ENCODE measurements at regions not wholly inside any gene's neighbourhood (a gene's known extent, or its start where the extent isn't known, plus 50 kb on each side); places are given as distances from the start of the nearest gene placed in this dataset.
"Not testable (repeated sequence)": the region's sequence is repeated elsewhere in the genome, so short reads cannot be mapped to it uniquely, and the experiment has no call there.

GRCh38 chr18:1732143-1732542 is 827.5 kb downstream of the ADCYAP1 start:
- no peak for DNase-seq

DNA sequence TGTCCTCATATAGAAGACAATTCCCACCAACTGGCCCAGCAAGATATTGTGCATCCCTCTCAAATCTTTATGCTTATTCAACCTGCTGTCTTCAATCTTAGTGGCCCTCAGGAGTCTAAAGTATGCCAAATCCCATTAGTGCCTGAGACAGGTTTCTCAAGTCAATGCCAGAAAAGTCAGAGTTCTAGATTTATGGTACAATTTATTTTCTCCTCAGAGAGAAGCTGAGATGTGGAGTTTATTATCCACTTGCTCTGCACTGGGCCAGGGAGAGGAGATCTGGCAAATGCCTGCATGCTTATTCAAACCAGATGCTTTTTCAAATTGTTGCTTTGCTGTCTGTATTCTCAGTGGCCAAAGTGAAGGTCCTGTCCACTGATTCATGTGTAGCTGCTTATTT is 825.2 kb downstream of the METTL4 start:
- DNase-seq: no peak

DNA sequence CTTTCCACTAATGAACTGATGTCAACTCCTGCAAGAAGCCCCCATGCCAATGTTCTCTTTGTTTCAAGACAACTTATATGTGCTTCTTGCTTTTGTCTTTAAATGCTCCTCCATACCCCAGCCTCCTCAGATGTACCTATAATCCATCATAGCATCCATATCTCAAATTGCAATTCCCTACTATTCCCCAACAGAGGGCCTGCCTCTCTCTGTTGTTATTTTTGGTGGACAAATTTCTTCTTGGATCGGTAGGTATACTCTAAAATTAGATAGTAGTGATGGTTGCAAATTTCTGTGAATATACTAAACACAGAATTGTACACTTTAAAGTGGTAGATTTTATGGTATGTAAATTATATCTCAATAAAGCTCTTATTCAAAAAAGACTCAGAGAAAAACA is 820.1 kb downstream of the METTL4 start:
- peak in 1 of 2 experiments; percentile 4 for DNase-seq

- DNase-seq: no peak
These were observed 810.4 kb downstream of the METTL4 start for GRCh38 chr18:1760901-1761300.

- no peak for DNase-seq
These were observed 797.0 kb downstream of the METTL4 start for GRCh38 chr18:1774261-1774660.

DNA sequence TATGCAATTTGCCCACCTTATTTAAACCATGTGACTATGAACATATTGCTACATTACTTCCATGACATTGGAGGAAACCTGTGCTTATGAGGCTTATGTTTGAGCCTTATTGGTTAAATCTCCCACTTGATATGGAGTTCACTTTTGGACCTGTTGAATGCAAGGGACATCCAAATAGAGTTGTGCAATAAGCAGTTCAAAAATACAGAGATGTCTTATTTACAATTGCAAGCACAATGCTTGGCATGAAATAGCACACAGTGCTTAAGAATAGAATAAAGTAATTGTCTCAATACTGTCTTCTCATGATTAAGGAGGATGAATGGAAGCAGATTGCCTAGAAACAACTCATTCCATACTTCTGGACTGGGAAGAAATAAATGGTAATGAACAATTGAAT is 793.5 kb downstream of the METTL4 start:
- DNase-seq: no peak

DNA sequence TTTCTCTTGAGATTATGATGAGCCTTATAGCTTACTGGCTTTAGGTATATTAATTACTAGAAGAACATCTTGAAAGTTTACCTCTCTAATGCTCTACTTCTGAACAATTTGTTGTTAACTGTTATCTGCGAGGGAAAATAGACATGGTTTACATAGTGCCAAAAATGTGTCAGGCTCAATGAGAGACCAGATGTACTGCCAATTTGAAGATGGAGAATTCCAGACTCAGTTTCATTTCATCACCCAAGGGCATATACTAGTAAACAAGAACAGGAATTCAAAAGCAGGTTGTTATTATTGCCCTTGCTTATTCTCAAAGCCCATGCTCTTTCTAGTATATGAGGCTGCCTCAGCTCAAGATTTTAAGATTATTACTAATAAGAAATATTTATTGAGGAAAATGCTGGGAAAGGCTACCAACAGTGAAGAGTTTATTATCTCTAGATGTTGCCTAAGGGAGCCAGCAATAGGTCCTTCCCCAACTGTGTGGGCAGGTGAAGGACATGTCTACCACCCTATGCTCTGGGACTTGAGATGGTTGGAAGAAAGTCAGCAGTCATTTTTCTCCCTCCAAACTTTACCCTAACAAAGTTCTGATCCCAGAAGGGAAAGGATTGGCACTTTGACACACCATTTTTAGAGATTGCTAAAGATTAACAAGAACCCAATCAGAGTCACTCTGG is 792.7 kb downstream of the METTL4 start:
- no peak for DNase-seq

DNA sequence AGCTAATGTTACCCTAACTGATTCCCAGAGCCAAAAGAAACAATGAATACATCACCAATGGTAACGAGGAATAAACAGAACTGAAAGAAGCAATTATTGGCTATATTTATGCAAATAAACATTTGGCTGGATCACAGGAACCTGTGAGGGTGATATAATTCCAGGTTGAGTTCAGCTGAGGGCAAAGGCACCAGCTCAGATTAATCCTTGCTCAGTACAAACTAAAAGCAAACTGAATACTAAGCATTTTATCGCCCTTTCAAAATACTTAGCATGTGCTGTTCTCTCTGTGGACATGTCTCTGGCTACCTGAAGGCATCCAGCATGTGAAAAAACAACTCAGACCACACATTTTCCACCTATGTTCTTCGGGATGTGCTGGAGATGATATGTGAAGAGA is 791.7 kb downstream of the METTL4 start:
- DNase-seq: no peak

DNA sequence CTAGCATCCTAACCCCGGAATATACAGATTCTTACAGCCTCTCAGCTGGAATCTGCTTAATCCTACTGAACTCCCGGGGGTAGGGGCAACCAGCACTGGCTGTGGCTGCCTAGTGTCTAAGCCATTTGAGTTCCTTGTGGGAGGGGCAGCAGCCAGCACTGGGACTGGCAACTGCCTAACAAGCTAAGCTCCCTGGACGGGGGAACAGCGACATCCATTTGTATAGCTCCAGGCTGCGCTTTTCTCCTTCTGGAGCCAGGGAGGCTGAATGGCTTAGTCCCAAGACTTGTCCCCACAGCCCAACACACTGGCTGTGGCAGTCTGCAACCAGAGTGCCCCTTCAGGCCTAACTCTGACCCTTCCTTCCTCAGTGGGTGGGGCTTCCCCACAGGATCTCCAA is 787.2 kb downstream of the METTL4 start:
- DNase-seq: no peak

DNA sequence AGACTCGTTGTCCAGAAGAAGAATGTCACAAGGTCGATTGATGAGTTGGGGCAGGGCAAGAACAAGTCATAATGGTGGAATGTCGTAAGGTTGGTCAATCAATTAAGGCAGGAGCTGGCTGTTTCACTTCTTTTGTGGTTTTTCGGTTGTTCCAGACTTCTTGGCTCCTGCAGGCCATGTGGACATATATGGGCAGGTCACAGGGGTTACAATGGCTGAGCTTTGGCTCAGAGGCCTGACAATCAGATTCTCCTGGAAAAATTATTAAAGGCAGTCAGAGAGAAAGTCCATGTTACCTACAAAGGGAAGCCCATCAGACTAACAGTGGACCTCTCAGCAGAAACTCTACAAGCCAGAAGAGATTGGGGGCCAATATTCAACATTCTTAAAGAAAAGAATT is 785.3 kb downstream of the METTL4 start:
- DNase-seq: not testable (repeated sequence)

DNA sequence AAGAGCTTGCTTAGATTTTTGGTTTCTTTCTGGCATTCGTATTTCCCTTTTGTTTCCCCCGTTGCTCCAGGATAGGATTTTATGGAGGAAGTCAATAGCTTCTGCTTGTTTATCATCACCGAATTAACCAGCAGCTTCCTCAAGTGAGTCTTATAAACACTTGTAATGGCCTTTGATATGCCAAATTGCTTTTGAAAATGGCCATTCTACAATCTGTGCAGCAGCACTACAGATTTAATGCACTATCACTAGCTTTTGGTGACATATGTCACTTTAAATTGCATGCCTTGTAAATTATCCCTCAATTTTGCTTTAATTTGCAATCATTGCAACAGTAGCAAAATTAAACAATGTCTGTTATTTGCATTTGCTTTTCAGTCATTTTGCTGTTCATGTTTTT is 774.7 kb downstream of the METTL4 start:
- peak in 1 of 2 experiments; percentile 54 for DNase-seq

- DNase-seq: peak; percentile 61 to 84
These were observed 774.1 kb downstream of the METTL4 start for GRCh38 chr18:1797235-1797634.

DNA sequence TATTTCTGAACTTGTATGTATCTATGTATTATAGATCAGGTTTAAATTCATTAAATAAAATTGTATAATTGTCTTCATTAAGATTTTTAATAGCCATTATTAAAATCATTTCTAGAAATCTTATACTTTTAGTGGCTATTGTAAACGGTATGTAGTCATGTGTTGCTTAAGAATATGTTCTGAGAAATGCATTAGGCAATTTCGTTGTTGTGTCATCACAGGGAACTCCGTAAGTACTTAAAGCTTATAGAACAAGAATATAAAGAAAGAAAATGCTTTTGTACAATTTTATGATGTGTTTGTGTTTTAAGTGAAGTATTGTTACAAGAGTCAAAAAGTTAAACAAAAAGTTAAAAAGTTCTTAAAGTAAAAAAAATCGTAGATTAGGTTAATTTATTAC is 765.8 kb downstream of the METTL4 start:
- DNase-seq: no peak

GRCh38 chr18:1806884-1807615 is 764.3 kb downstream of the METTL4 start:
- no peak for DNase-seq

DNA sequence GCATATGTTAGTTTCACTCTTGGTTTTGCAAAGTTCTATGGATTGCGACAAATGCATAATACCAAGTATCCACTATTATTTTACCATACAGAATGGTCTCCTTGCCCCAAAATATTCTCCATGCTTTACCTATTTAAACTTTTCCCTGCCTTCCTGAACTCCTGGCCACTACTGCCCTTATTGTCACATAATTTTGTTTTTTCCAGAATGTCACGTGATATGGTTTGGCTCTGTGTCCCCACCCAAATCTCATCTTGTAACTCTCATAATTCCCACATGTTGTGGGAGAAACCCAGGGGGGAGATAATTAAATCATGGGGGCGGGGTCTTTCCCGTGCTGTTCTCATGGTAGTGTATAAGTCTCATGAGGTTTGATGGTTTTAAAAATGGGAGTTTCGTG is 760.0 kb downstream of the METTL4 start:
- DNase-seq: no peak

- DNase-seq: no peak
These were observed 746.0 kb downstream of the METTL4 start for GRCh38 chr18:1825296-1825695.

- DNase-seq: no peak
These were observed 730.4 kb downstream of the METTL4 start for GRCh38 chr18:1840878-1841277.

DNA sequence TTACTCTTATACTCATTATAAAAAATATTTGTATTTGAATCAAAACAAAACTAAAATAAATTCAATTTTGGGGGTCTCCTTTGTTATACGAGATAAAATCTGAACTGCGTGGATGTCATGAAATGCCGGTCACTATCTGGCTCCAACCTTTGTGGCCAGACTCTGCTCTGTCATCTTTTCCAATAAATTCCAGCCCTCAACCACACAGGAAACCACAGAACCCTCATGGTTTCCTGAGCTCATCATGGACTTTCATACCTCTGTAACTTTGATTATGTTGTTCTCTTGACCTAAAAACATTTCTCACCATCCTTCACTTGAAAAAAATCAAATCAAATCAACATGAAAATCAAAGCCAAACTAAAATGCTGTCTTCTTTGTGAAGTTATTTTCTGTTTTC is 724.7 kb downstream of the METTL4 start:
- DNase-seq: no peak

GRCh38 chr18:1848716-1849115 is 722.6 kb downstream of the METTL4 start:
- DNase-seq: no peak

- DNase-seq: no peak
These were observed 721.9 kb downstream of the METTL4 start for GRCh38 chr18:1849386-1849785.

DNA sequence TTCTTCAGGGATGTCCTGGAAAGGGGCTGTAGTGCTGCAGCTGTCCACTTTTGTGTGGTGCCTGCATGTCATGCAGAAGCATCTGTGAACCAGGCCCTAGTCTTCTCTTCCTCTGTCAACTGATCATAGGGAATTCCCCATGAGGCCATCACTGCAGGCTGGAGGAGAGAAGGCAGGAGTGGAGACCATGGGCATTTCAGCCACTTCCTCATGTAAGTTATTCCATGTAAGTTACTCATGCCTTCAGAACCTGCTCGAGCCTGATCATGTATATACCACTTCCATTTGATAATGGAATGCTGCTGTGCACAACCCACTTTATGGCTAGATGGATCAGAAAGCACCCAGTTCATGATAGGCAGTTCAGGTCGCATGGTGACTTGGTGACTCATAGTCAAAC is 714.0 kb downstream of the METTL4 start:
- DNase-seq: not testable (repeated sequence)

DNA sequence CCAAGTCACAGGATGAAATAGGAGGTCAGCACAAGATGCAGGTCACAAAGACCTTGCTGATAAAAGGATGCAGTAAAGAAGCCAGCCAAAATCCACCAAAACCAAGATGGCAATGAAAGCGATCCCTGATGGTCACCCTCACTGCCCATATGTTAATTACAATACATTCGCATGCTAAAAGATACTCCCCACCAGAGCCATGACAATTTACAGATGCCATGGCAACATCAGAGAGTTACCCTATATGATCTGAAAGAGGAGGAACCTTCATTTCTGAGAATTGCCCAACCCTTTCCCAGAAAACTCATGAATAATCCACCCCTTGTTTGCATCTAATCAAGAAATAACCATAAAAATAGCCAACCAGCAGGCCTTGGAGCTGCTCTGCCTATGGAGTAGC is 709.8 kb downstream of the METTL4 start:
- DNase-seq: no peak

DNA sequence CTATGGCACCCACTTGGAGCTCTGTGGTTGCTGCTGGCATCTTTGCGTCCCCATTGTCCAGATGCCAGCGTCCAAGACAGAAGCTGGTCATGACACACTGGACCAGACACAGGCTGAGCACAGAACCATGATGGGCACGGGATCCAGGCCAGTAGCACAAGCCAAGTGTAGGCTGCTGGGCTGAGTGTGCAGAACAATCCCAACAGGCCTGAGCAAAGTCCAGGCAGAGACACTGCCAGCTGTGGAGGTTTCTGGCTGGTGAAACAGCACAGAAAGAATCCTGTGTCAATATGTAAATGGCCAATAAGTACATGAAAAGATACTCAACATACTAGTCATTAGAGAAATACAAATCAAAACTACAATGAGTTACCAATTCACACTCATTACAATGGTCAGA is 705.4 kb downstream of the METTL4 start:
- DNase-seq: no peak

- DNase-seq: no peak
These were observed 699.0 kb downstream of the METTL4 start for GRCh38 chr18:1872274-1872673.

DNA sequence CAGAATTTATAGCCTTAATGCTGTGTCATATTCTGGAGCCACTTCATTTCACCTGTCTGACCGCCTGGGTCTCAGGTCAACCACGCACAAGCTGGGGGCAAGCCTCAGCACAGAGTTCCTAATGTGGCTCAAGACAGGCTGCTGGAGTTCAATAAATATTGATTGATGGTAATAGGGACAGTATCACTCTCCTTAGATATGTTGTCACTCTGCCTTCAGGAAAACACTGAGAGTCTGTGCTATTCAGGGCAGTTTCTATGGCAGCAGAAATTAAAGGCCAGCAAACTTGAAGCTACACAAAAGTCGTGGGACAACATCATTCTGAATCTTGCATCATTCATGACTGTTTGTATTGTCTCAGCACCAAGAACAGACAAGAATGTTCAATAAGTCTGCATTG is 696.1 kb downstream of the METTL4 start:
- no peak for DNase-seq
